ENCODE measurements at regions not wholly inside any gene's neighbourhood (a gene's known extent, or its start where the extent isn't known, plus 50 kb on each side); places are given as distances from the start of the nearest gene placed in this dataset.

GRCh38 chr1:163257763-163258162 is 55.0 kb upstream of the RGS5 start:
- no peak overlapping the region for H3K9ac ChIP-seq (ENCODE audit: low read length)
- H3K36me3 ChIP-seq (ENCODE audit: insufficient read depth, low read length): no peaks in the 10 kb centered on the region
- H3K27ac ChIP-seq (ENCODE audit: low read depth, low read length): no peak overlapping the region
- no peaks in the 10 kb centered on the region for H3K9me3 ChIP-seq (ENCODE audit: insufficient read depth, low read depth, low read length)
- H3K4me3 Mint-ChIP-seq (ENCODE audit: unreplicated experiment): no peak overlapping the region
- DNase-seq (ENCODE audit: low read depth): no peak
- no peaks in the 10 kb centered on the region for H3K4me1 ChIP-seq (ENCODE audit: insufficient read depth, low read length)
- H3K36me3 Mint-ChIP-seq (ENCODE audit: low read depth, unreplicated experiment): no peaks in the 10 kb centered on the region
- H2AFZ ChIP-seq (ENCODE audit: low read depth, low read length): no peak overlapping the region
- H3K27me3 Mint-ChIP-seq (ENCODE audit: low read depth, unreplicated experiment): no peaks in the 10 kb centered on the region
- TF ChIP-seq, protein P1, sequence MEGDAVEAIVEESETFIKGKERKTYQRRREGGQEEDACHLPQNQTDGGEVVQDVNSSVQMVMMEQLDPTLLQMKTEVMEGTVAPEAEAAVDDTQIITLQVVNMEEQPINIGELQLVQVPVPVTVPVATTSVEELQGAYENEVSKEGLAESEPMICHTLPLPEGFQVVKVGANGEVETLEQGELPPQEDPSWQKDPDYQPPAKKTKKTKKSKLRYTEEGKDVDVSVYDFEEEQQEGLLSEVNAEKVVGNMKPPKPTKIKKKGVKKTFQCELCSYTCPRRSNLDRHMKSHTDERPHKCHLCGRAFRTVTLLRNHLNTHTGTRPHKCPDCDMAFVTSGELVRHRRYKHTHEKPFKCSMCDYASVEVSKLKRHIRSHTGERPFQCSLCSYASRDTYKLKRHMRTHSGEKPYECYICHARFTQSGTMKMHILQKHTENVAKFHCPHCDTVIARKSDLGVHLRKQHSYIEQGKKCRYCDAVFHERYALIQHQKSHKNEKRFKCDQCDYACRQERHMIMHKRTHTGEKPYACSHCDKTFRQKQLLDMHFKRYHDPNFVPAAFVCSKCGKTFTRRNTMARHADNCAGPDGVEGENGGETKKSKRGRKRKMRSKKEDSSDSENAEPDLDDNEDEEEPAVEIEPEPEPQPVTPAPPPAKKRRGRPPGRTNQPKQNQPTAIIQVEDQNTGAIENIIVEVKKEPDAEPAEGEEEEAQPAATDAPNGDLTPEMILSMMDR (IDR thresholded peaks at IDR 0.05; ENCODE audit: insufficient read depth, low read depth, low read length): no peak
- TF ChIP-seq EZH2 (IDR thresholded peaks at IDR 0.05; ENCODE audit: insufficient read depth, low read length): no peak
- H3K27me3 ChIP-seq (ENCODE audit: insufficient read depth, low read length): no peaks in the 10 kb centered on the region
- H3K9me3 Mint-ChIP-seq (ENCODE audit: unreplicated experiment): no peaks in the 10 kb centered on the region
- H3K4me3 ChIP-seq (ENCODE audit: insufficient read depth, low read depth, low read length): no peak overlapping the region
- FAIRE-seq: no peak
- no peak overlapping the region for H3K27ac Mint-ChIP-seq (ENCODE audit: unreplicated experiment)
- no peaks in the 10 kb centered on the region for H4K20me1 ChIP-seq (ENCODE audit: insufficient read depth, low read length)
- no peaks in the 10 kb centered on the region for H3K79me2 ChIP-seq (ENCODE audit: insufficient read depth, low read length)
- no peak overlapping the region for H3K4me2 ChIP-seq (ENCODE audit: low read length)
- peaks cover 5% of the 10 kb centered on the region for H3K4me1 Mint-ChIP-seq (ENCODE audit: low read depth, unreplicated experiment)

DNA sequence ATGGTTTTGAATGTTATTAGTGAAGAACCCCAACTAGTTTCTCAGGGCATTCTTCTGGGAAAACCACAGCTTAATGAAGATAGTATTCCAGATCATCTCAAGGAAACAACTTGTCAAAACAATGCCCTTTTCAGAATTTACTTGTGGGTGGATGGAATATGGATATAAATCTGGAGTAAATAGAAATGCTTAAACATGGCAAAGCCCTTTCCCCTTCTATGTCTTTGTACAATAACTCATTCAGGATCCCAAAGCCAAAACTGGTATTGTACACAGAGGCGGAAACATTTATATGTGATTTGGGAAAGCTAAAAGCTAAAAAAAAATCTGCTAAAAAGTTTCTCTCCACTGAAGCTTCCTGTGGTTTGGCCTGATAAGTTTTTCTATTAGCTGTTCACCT is 55.5 kb upstream of the RGS5 start:
- H3K4me3 ChIP-seq (ENCODE audit: insufficient read depth, low read depth, low read length): no peak overlapping the region
- Mint-ChIP-seq H3K9me3 (ENCODE audit: unreplicated experiment) (no peaks in the 10 kb centered on the region), H3K4me1 (ENCODE audit: low read depth, unreplicated experiment) (peaks cover 5% of the 10 kb centered on the region), H3K27ac (ENCODE audit: unreplicated experiment) (no peak overlapping the region), H3K36me3 (ENCODE audit: low read depth, unreplicated experiment) (no peaks in the 10 kb centered on the region), H3K4me3 (ENCODE audit: unreplicated experiment) (no peak overlapping the region), H3K27me3 (ENCODE audit: low read depth, unreplicated experiment) (no peaks in the 10 kb centered on the region)
- DNase-seq (ENCODE audit: low read depth): peak; percentile 69
- H3K4me1 ChIP-seq (ENCODE audit: insufficient read depth, low read length): no peaks in the 10 kb centered on the region
- no peaks in the 10 kb centered on the region for H3K79me2 ChIP-seq (ENCODE audit: insufficient read depth, low read length)
- no peak overlapping the region for H3K27ac ChIP-seq (ENCODE audit: low read depth, low read length)
- H3K9ac ChIP-seq (ENCODE audit: low read length): no peak overlapping the region
- no peaks in the 10 kb centered on the region for H3K27me3 ChIP-seq (ENCODE audit: insufficient read depth, low read length)
- H2AFZ ChIP-seq (ENCODE audit: low read depth, low read length): no peak overlapping the region
- TF ChIP-seq, protein P1 (IDR thresholded peaks at IDR 0.05; ENCODE audit: insufficient read depth, low read depth, low read length): no peak
- no peak for TF ChIP-seq EZH2 (IDR thresholded peaks at IDR 0.05; ENCODE audit: insufficient read depth, low read length)
- no peaks in the 10 kb centered on the region for H4K20me1 ChIP-seq (ENCODE audit: insufficient read depth, low read length)
- H3K36me3 ChIP-seq (ENCODE audit: insufficient read depth, low read length): no peaks in the 10 kb centered on the region
- H3K4me2 ChIP-seq (ENCODE audit: low read length): no peak overlapping the region
- no peaks in the 10 kb centered on the region for H3K9me3 ChIP-seq (ENCODE audit: insufficient read depth, low read depth, low read length)
- FAIRE-seq: no peak

DNA sequence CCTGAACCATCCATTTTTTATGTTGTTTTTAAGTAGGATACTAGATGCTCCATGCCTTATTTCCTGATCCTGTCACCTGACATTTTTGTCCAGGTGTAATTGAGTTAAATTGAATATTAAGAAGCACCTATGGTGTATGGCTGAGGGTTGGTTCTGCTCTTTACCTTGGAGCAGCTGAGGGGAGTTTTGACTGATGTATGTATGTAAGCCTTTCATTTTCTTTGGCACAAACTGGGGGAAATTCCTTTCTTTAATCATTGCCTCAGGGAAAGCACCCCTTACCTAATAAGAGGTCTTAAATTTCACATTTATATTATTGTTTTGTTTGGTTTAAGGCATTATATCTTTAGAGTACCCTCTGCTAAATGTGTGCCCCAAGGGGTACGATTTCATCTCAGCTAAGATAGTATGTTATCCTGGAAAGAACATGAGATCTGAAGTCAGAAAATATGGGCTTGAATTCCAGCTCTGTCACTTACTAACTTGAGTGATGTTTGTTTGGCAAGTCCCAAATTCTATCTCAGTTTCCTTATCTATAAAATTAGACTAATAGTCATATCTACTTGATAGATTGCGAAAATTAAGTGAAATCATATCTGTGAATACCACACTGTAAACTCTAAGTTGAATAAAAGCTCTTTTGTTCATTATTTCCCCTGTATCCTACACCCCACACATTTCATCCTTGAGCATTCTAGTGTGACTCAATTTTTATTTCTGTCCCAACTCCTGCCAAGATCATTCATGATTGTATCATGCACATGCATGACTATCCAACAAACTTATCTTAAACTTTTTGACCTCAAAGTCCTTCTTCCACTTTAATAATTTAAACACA is 57.7 kb upstream of the NUF2 start:
- no peaks in the 10 kb centered on the region for H3K4me1 Mint-ChIP-seq (ENCODE audit: low read depth, unreplicated experiment)
- H3K27ac Mint-ChIP-seq (ENCODE audit: unreplicated experiment): no peak overlapping the region
- TF ChIP-seq, protein P1 (IDR thresholded peaks at IDR 0.05; ENCODE audit: insufficient read depth, low read depth, low read length): no peak
- TF ChIP-seq EZH2 (IDR thresholded peaks at IDR 0.05; ENCODE audit: insufficient read depth, low read length): no peak
- H3K27ac ChIP-seq (ENCODE audit: low read depth, low read length): no peak overlapping the region
- H3K9me3 ChIP-seq (ENCODE audit: insufficient read depth, low read depth, low read length): no peaks in the 10 kb centered on the region
- H2AFZ ChIP-seq (ENCODE audit: low read depth, low read length): no peak overlapping the region
- H3K4me2 ChIP-seq (ENCODE audit: low read length): no peak overlapping the region
- DNase-seq (ENCODE audit: low read depth) (peak; percentile 18), FAIRE-seq (no peak)
- H3K36me3 ChIP-seq (ENCODE audit: insufficient read depth, low read length): no peaks in the 10 kb centered on the region
- no peak overlapping the region for H3K4me3 ChIP-seq (ENCODE audit: insufficient read depth, low read depth, low read length)
- no peaks in the 10 kb centered on the region for H3K36me3 Mint-ChIP-seq (ENCODE audit: low read depth, unreplicated experiment)
- H3K4me1 ChIP-seq (ENCODE audit: insufficient read depth, low read length): no peaks in the 10 kb centered on the region
- H3K79me2 ChIP-seq (ENCODE audit: insufficient read depth, low read length): no peaks in the 10 kb centered on the region
- no peaks in the 10 kb centered on the region for H3K9me3 Mint-ChIP-seq (ENCODE audit: unreplicated experiment)
- H3K9ac ChIP-seq (ENCODE audit: low read length): no peak overlapping the region
- no peaks in the 10 kb centered on the region for H3K27me3 ChIP-seq (ENCODE audit: insufficient read depth, low read length)
- no peaks in the 10 kb centered on the region for H4K20me1 ChIP-seq (ENCODE audit: insufficient read depth, low read length)
- H3K27me3 Mint-ChIP-seq (ENCODE audit: low read depth, unreplicated experiment): no peaks in the 10 kb centered on the region
- no peak overlapping the region for H3K4me3 Mint-ChIP-seq (ENCODE audit: unreplicated experiment)
